ENCODE measurements at regions not wholly inside any gene's neighbourhood (a gene's known extent, or its start where the extent isn't known, plus 50 kb on each side); places are given as distances from the start of the nearest gene placed in this dataset.

- H3K36me3 ChIP-seq (ENCODE audit: control insufficient read depth, low read length), result no peaks in the 10 kb centered on the region
- no peak overlapping the region for H3K27ac ChIP-seq (ENCODE audit: low read depth, low read length)
- H3F3A ChIP-seq (ENCODE audit: control insufficient read depth, insufficient read depth), result no peaks in the 10 kb centered on the region
- H3K4me3 ChIP-seq (ENCODE audit: low read length), result no peak overlapping the region
- H4K20me1 ChIP-seq (ENCODE audit: control insufficient read depth, insufficient read depth, low read depth, low read length), result no peaks in the 10 kb centered on the region
- no peaks in the 10 kb centered on the region for H3K79me2 ChIP-seq (ENCODE audit: control insufficient read depth, low read length)
- no peak overlapping the region for H3K4me2 ChIP-seq (ENCODE audit: low read length)
- H3K9me2 ChIP-seq (replicated peaks; ENCODE audit: control insufficient read depth, low read length), result no peaks in the 10 kb centered on the region
- H3K9me3 ChIP-seq (ENCODE audit: control insufficient read depth, insufficient read depth, low read length), result 0 out of 2 replicates have a peak, but pooled peaks cover 3% of the 10 kb centered on the region
- no peak for TF ChIP-seq EZH2phosphoT487 (IDR thresholded peaks at IDR 0.05; ENCODE audit: borderline replicate concordance, low read length)
- no peak for TF ChIP-seq CTCF (IDR thresholded peaks at IDR 0.05; ENCODE audit: low read depth, low read length, poor library complexity, severe bottlenecking)
- H3K4me1 ChIP-seq (ENCODE audit: control insufficient read depth, low read length), result no peaks in the 10 kb centered on the region
- H3K27me3 ChIP-seq (ENCODE audit: control insufficient read depth, low read length), result no peaks in the 10 kb centered on the region
Observed at GRCh38 chr6:5942591-5942990, 64.1 kb downstream of the NRN1 start.

- TF ChIP-seq EZH2phosphoT487 (IDR thresholded peaks at IDR 0.05; ENCODE audit: borderline replicate concordance, low read length), result no peak
- TF ChIP-seq CTCF (IDR thresholded peaks at IDR 0.05; ENCODE audit: low read depth, low read length, poor library complexity, severe bottlenecking), result no peak
- Histone ChIP-seq H4K20me1 (ENCODE audit: control insufficient read depth, insufficient read depth, low read depth, low read length) (no peaks in the 10 kb centered on the region), H3K4me3 (ENCODE audit: low read length) (no peak overlapping the region), H3K4me2 (ENCODE audit: low read length) (no peak overlapping the region), H3K9me3 (ENCODE audit: control insufficient read depth, insufficient read depth, low read length) (0 out of 2 replicates have a peak, but pooled peaks cover 3% of the 10 kb centered on the region), H3K27ac (ENCODE audit: low read depth, low read length) (no peak overlapping the region), H3K79me2 (ENCODE audit: control insufficient read depth, low read length) (no peaks in the 10 kb centered on the region), H3K36me3 (ENCODE audit: control insufficient read depth, low read length) (no peaks in the 10 kb centered on the region), H3K9me2 (replicated peaks; ENCODE audit: control insufficient read depth, low read length) (no peaks in the 10 kb centered on the region), H3F3A (ENCODE audit: control insufficient read depth, insufficient read depth) (no peaks in the 10 kb centered on the region), H3K27me3 (ENCODE audit: control insufficient read depth, low read length) (no peaks in the 10 kb centered on the region; the same call in 1 of the 2 replicates), H3K4me1 (ENCODE audit: control insufficient read depth, low read length) (no peaks in the 10 kb centered on the region)
Observed at GRCh38 chr6:5941188-5941587, 65.5 kb downstream of the NRN1 start.

- no peak overlapping the region for H3K27ac ChIP-seq (ENCODE audit: low read depth, low read length)
- no peak overlapping the region for H3K4me3 ChIP-seq (ENCODE audit: low read length)
- no peak for TF ChIP-seq CTCF (IDR thresholded peaks at IDR 0.05; ENCODE audit: low read depth, low read length, poor library complexity, severe bottlenecking)
- TF ChIP-seq EZH2phosphoT487 (IDR thresholded peaks at IDR 0.05; ENCODE audit: borderline replicate concordance, low read length), result no peak
- H3F3A ChIP-seq (ENCODE audit: control insufficient read depth, insufficient read depth), result no peaks in the 10 kb centered on the region
- no peaks in the 10 kb centered on the region for H3K9me2 ChIP-seq (replicated peaks; ENCODE audit: control insufficient read depth, low read length)
- H3K4me2 ChIP-seq (ENCODE audit: low read length), result no peak overlapping the region
- peaks cover 18% of the 10 kb centered on the region for H3K27me3 ChIP-seq (ENCODE audit: control insufficient read depth, low read length)
- H3K4me1 ChIP-seq (ENCODE audit: control insufficient read depth, low read length), result no peaks in the 10 kb centered on the region
- no peaks in the 10 kb centered on the region for H3K36me3 ChIP-seq (ENCODE audit: control insufficient read depth, low read length)
- H4K20me1 ChIP-seq (ENCODE audit: control insufficient read depth, insufficient read depth, low read depth, low read length), result no peaks in the 10 kb centered on the region
- H3K9me3 ChIP-seq (ENCODE audit: control insufficient read depth, insufficient read depth, low read length), result 0 out of 2 replicates have a peak, but pooled peaks cover 3% of the 10 kb centered on the region
- no peaks in the 10 kb centered on the region for H3K79me2 ChIP-seq (ENCODE audit: control insufficient read depth, low read length)
Observed at GRCh38 chr6:5938934-5939333, 67.8 kb downstream of the NRN1 start.
